HepG2 (cell line): ENCODE measurements at regions not wholly inside any gene's neighbourhood (a gene's known extent, or its start where the extent isn't known, plus 50 kb on each side); places are given as distances from the start of the nearest gene placed in this dataset.

ENCODE experiments used
- ATAC-seq: fragments of 200-7000 bp; cut with Tn5 transposase; 3 replicates; pipeline ENCODE4 v1.9.1; 2020; ENCODE audit warnings: mild to moderate bottlenecking, moderate library complexity
- BruUV-seq: library from RNA; stranded (reverse); fragments of 400-500 nt; replicated peaks from 2 replicates; lab custom pipeline; 2021; lab: Mats Ljungman, UMichigan
- CTCF ChIA-PET: fragments of 300-600 bp; formaldehyde crosslinking; extraction: SDS; loops from one replicate; lab custom pipeline; 2021; ENCODE audit warnings: low total read pairs, inconsistent platforms, low intra/inter-chr PET ratio; lab: Yijun Ruan, JAX
- POLR2A ChIA-PET: fragments of 350-600 bp; sonication (Branson Sonifier 250); formaldehyde crosslinking; loops from one replicate; lab custom pipeline; 2020; ENCODE audit warnings: antibody characterized with exemption, inconsistent platforms; lab: Yijun Ruan, JAX
- DNase-seq: peaks from one replicate; pipeline ENCODE4 v3.0.0-alpha.2; 2015; ENCODE audit warnings: low spot score
- FAIRE-seq: peaks from 3 replicates; lab custom pipeline; 2011; peaks lifted over from hg19 to GRCh38; lab: Jason Lieb, UNC
- H2AFZ ChIP-seq: one replicate; pipeline ENCODE4 v1.6.1; 2011; ENCODE audit warnings: low read length, inconsistent platforms
- H3K27ac ChIP-seq: fragments of 300-600 bp; 3 replicates; pipeline ENCODE4 v1.8.0; 2011; ENCODE audit warnings: mixed run types, mild to moderate bottlenecking, mixed read lengths, low read length, inconsistent platforms; ENCODE audit not compliant: insufficient read depth; ENCODE audit errors: extremely low read length
- H3K27me3 ChIP-seq, 2 experiments: fragments of 200-600 bp in 1 of 2; 2 replicates in 1 of 2; 3 replicates in 1 of 2; pipeline versions ENCODE4 v1.6.0 to v1.8.0; 2011; ENCODE audit warnings: low read length in 2 of 2, mild to moderate bottlenecking in 2 of 2, moderate library complexity in 2 of 2, inconsistent platforms in 1 of 2; ENCODE audit not compliant: insufficient read depth in 2 of 2, control insufficient read depth in 1 of 2
- H3K36me3 ChIP-seq, 2 experiments: fragments of 200-600 bp in 1 of 2; replicated peaks in 1 of 2; 2 replicates in 1 of 2; 3 replicates in 1 of 2; pipeline versions ENCODE4 v1.5.1 to v1.8.0; 2011; ENCODE audit warnings: low read length in 2 of 2, inconsistent platforms in 1 of 2; ENCODE audit not compliant: insufficient read depth in 2 of 2, control insufficient read depth in 1 of 2
- H3K4me1 ChIP-seq: 2 replicates; pipeline ENCODE4 v1.5.1; 2012; ENCODE audit warnings: low read length, inconsistent platforms; ENCODE audit not compliant: insufficient read depth
- H3K4me2 ChIP-seq: 2 replicates; pipeline ENCODE4 v1.6.0; 2011; ENCODE audit warnings: low read depth, low read length, inconsistent platforms
- H3K4me3 ChIP-seq, 3 experiments: fragments of 200-600 bp in 1 of 3; sonication (generic), shearing (Covaris generic) in 1 of 3; replicated peaks in 1 of 3; 2 replicates each; pipeline ENCODE4 v1.5.1; 2011 to 2016; ENCODE audit warnings: low read length in 3 of 3, inconsistent platforms in 2 of 3, low read depth in 2 of 3, mild to moderate bottlenecking in 2 of 3, control low read depth in 1 of 3, mixed read lengths in 1 of 3; ENCODE audit not compliant: insufficient read depth in 1 of 3
- H3K79me2 ChIP-seq: one replicate; pipeline ENCODE4 v1.6.1; 2011; ENCODE audit warnings: low read length, inconsistent platforms; ENCODE audit not compliant: insufficient read depth
- H3K9ac ChIP-seq: 2 replicates; pipeline ENCODE4 v1.6.0; 2011; ENCODE audit warnings: mild to moderate bottlenecking, low read depth, low read length, inconsistent platforms; ENCODE audit not compliant: insufficient read depth
- H3K9me3 ChIP-seq: 2 replicates; pipeline ENCODE4 v1.5.1; 2012; ENCODE audit warnings: mild to moderate bottlenecking, low read length
- H4K20me1 ChIP-seq: 2 replicates; pipeline ENCODE4 v1.6.0; 2011; ENCODE audit warnings: inconsistent platforms, mild to moderate bottlenecking, low read length, moderate library complexity; ENCODE audit not compliant: insufficient read depth
- DBP ChIP-seq: sonication (generic); formaldehyde crosslinking; IDR thresholded peaks from 2 replicates; pipeline ENCODE4 v1.4.0; 2020; ENCODE audit warnings: missing genetic modification reagents; ENCODE audit errors: not compliant biosample characterization
- KDM4B ChIP-seq: sonication (generic); formaldehyde crosslinking; IDR thresholded peaks from 2 replicates; pipeline ENCODE4 v1.4.0; 2020; ENCODE audit warnings: missing genetic modification reagents
- PAX8 ChIP-seq: sonication (generic); formaldehyde crosslinking; IDR thresholded peaks from 2 replicates; pipeline ENCODE4 v1.8.0; 2022; ENCODE audit warnings: mild to moderate bottlenecking, missing genetic modification reagents, borderline replicate concordance
- PTBP1 ChIP-seq: fragments of 200-400 bp; formaldehyde crosslinking; IDR thresholded peaks from 2 replicates; pipeline ENCODE4 v1.6.1; 2018; ENCODE audit warnings: low read length, low read depth; ENCODE audit not compliant: poor library complexity, severe bottlenecking
- THAP7 ChIP-seq: sonication (generic); formaldehyde crosslinking; IDR thresholded peaks from 2 replicates; pipeline ENCODE4 v1.8.1; 2023; ENCODE audit warnings: mild to moderate bottlenecking, missing genetic modification reagents
- ZBTB10 ChIP-seq: sonication (generic); formaldehyde crosslinking; IDR thresholded peaks from 2 replicates; pipeline ENCODE4 v1.4.0; 2020; ENCODE audit warnings: missing genetic modification reagents, borderline replicate concordance
- ZKSCAN1 ChIP-seq: fragments of 150-350 bp; IDR thresholded peaks from 2 replicates; pipeline ENCODE4 v1.6.1; 2014; ENCODE audit warnings: low read length
- ZNF674 ChIP-seq: sonication (generic); formaldehyde crosslinking; IDR thresholded peaks from 2 replicates; pipeline ENCODE4 v1.5.0; 2020; ENCODE audit warnings: low read depth, mild to moderate bottlenecking, missing genetic modification reagents
- WGBS: methylation state at CpG from one replicate; pipeline ENCODE4 v1.1.6; 2017; ENCODE audit warnings: low lambda C conversion rate; 5-methylcytosine and 5-hydroxymethylcytosine counted together
- in situ Hi-C: cut with HindIII; loops from 2 replicates; pipeline ENCODE4 v1.10.0; 2017; ENCODE audit warnings: low pct_unique_long_range_greater_than_20kb; ENCODE audit not compliant: extremely low pct_ligation_motif_present
- intact Hi-C: fragments of 100-400 bp; cut with micrococcal nuclease; formaldehyde crosslinking; loops from one replicate; pipeline ENCODE4 v1.10.0; 2022; ENCODE audit not compliant: unreplicated experiment

- Histone ChIP-seq H3K27me3 (no peaks in the 10 kb centered on the region), H2AFZ (no peak overlapping the region), H3K4me3 (no peak overlapping the region), H3K36me3 (no peaks in the 10 kb centered on the region), H3K9me3 (no peaks in the 10 kb centered on the region), H3K4me2 (no peak overlapping the region), H3K4me1 (no peaks in the 10 kb centered on the region), H3K27ac (no peak overlapping the region), H4K20me1 (no peaks in the 10 kb centered on the region), H3K9ac (no peak overlapping the region), H3K79me2 (no peaks in the 10 kb centered on the region)
- BruUV-seq: no TSS peak
- POLR2A ChIA-PET: no interaction called here
- in situ Hi-C loops (loop anchor here (10.0 kb wide), 1 partner anchor 56 kb away; no protein-coding TSS in a partner anchor), intact Hi-C loops (no loop called here)
- FAIRE-seq: no peak
- no peak for DNase-seq
- TF ChIP-seq ZKSCAN1: no peak
- no peak for ATAC-seq
- WGBS: 15% methylated on average over 4 of the region's 4 CpGs
- CTCF ChIA-PET: no interaction called here
Measured at GRCh38 chr9:85178474-85178873, 508.9 kb downstream of the NTRK2 start.

- WGBS: 0% methylated on average over 1 of the region's 1 CpG
Measured at GRCh38 chr9:85173967-85174366, 504.4 kb downstream of the NTRK2 start.

More at GRCh38 chr9:85173967-85174366, 504.4 kb downstream of the NTRK2 start:
- no peak for DNase-seq
- Histone ChIP-seq H3K4me3 (no peak overlapping the region), H3K79me2 (no peaks in the 10 kb centered on the region), H3K4me1 (no peaks in the 10 kb centered on the region), H3K27me3 (no peaks in the 10 kb centered on the region), H3K9ac (no peak overlapping the region), H3K27ac (no peak overlapping the region), H3K36me3 (no peaks in the 10 kb centered on the region), H3K9me3 (peaks cover 6% of the 10 kb centered on the region; the same call in 1 of the 2 replicates), H2AFZ (no peak overlapping the region), H4K20me1 (no peaks in the 10 kb centered on the region), H3K4me2 (no peak overlapping the region)
- TF ChIP-seq DBP: no peak
- TF ChIP-seq ZNF674: no peak
- TF ChIP-seq KDM4B: no peak
- TF ChIP-seq ZBTB10: no peak
- no peak for TF ChIP-seq PAX8 (CRISPR knock-in tag)
- no peak for TF ChIP-seq PTBP1
- no peak for TF ChIP-seq THAP7 (CRISPR knock-in tag)
- no peak for ATAC-seq
- ChIA-PET CTCF (no interaction called here), POLR2A (no interaction called here)
- FAIRE-seq: no peak
- intact Hi-C loops (no loop called here), in situ Hi-C loops (loop anchor here (10.0 kb wide), 1 partner anchor 61 kb away; no protein-coding TSS in a partner anchor)
- BruUV-seq: no TSS peak
